K562 (cell line): ENCODE measurements at regions not wholly inside any gene's neighbourhood (a gene's known extent, or its start where the extent isn't known, plus 50 kb on each side); places are given as distances from the start of the nearest gene placed in this dataset.

Source experiments
- ATAC-seq: fragments of 200-7000 bp; cut with Tn5 transposase; 3 replicates; pipeline ENCODE4 v1.9.1; 2020; ENCODE audit warnings: moderate library complexity
- BruUV-seq: library from RNA; stranded (reverse); fragments of 400-500 nt; replicated peaks from 2 replicates; lab custom pipeline; 2021; lab: Mats Ljungman, UMichigan
- CTCF ChIA-PET: fragments of 300-600 bp; formaldehyde crosslinking; extraction: SDS; loops from one replicate; lab custom pipeline; 2021; ENCODE audit warnings: low intra/inter-chr PET ratio; lab: Yijun Ruan, JAX
- POLR2A ChIA-PET: fragments of 300-600, 350-650 bp; sonication (Branson Sonifier 250); formaldehyde crosslinking; extraction: SDS; loops from one replicate; lab custom pipeline; 2021; ENCODE audit warnings: antibody characterized with exemption, inconsistent platforms; lab: Yijun Ruan, JAX
- DNase-seq, 4 experiments: peaks; one replicate each; pipeline versions ENCODE4 v3.0.0 to v3.0.0-alpha.2; 2011 to 2018; ENCODE audit warnings: low spot score in 3 of 4, mixed read lengths in 3 of 4; ENCODE audit errors: extremely low read depth in 1 of 4
- FAIRE-seq: peaks from 2 replicates; lab custom pipeline; 2011; peaks lifted over from hg19 to GRCh38; lab: Jason Lieb, UNC
- H2AFZ ChIP-seq: 2 replicates; pipeline ENCODE4 v1.6.0; 2011; ENCODE audit warnings: low read depth, low read length, control low read depth, inconsistent platforms
- H3K27ac ChIP-seq: fragments of 200-600 bp; 3 replicates; pipeline ENCODE4 v1.8.0; 2011; ENCODE audit warnings: low read depth, mild to moderate bottlenecking, control low read depth, inconsistent platforms, low read length, moderate library complexity, mixed read lengths; ENCODE audit errors: extremely low read depth
- H3K27me3 ChIP-seq, 2 experiments: fragments of 300-600 bp in 1 of 2; 2 replicates in 1 of 2; 3 replicates in 1 of 2; pipeline versions ENCODE4 v1.6.0 to v1.8.0; 2011; ENCODE audit warnings: inconsistent platforms in 2 of 2, low read length in 2 of 2, mild to moderate bottlenecking in 1 of 2, mixed read lengths in 1 of 2, moderate library complexity in 1 of 2; ENCODE audit not compliant: control insufficient read depth in 2 of 2, insufficient read depth in 2 of 2
- H3K36me3 ChIP-seq: fragments of 300-600 bp; 3 replicates; pipeline ENCODE4 v1.8.0; 2011; ENCODE audit warnings: mild to moderate bottlenecking, low read length, inconsistent platforms; ENCODE audit not compliant: control insufficient read depth, insufficient read depth
- H3K4me1 ChIP-seq, 2 experiments: fragments of 200-600 bp in 1 of 2; replicated peaks in 1 of 2; 2 replicates in 1 of 2; 3 replicates in 1 of 2; pipeline versions ENCODE4 v1.5.1 to v1.8.0; 2011; ENCODE audit warnings: inconsistent platforms in 2 of 2, low read length in 2 of 2, mild to moderate bottlenecking in 1 of 2, mixed read lengths in 1 of 2, moderate library complexity in 1 of 2; ENCODE audit not compliant: control insufficient read depth in 2 of 2, insufficient read depth in 2 of 2
- H3K4me2 ChIP-seq: 2 replicates; pipeline ENCODE4 v1.6.1; 2011; ENCODE audit warnings: low read length, control low read depth, inconsistent platforms, mixed read lengths; ENCODE audit not compliant: insufficient read depth
- H3K4me3 ChIP-seq: fragments of 200-600 bp; sonication (generic), shearing (Covaris generic); 2 replicates; pipeline ENCODE4 v1.5.1; 2016; ENCODE audit warnings: control low read depth, inconsistent platforms
- H3K79me2 ChIP-seq: fragments of 200-600 bp; 3 replicates; pipeline ENCODE4 v1.8.0; 2011; ENCODE audit warnings: low read length, inconsistent platforms; ENCODE audit not compliant: control insufficient read depth, insufficient read depth
- H3K9ac ChIP-seq, 2 experiments: 2 replicates each; pipeline versions ENCODE4 v1.6.0 to v1.6.1; 2011; ENCODE audit warnings: low read depth in 2 of 2, low read length in 2 of 2, control low read depth in 1 of 2, inconsistent platforms in 1 of 2, mild to moderate bottlenecking in 1 of 2, mixed read lengths in 1 of 2; ENCODE audit not compliant: insufficient read depth in 1 of 2
- H3K9me1 ChIP-seq: one replicate; pipeline ENCODE4 v1.6.0; 2011; ENCODE audit warnings: inconsistent platforms, mild to moderate bottlenecking, low read length, moderate library complexity; ENCODE audit not compliant: control insufficient read depth, insufficient read depth
- H3K9me3 ChIP-seq: replicated peaks from 2 replicates; pipeline ENCODE4 v1.5.1; 2011; ENCODE audit warnings: low read depth, low read length, inconsistent platforms; ENCODE audit not compliant: control insufficient read depth, insufficient read depth
- H4K20me1 ChIP-seq: replicated peaks from 2 replicates; pipeline ENCODE4 v1.6.1; 2011; ENCODE audit warnings: low read length, inconsistent platforms, mixed read lengths; ENCODE audit not compliant: control insufficient read depth, insufficient read depth
- BCOR ChIP-seq: fragments of 450-650 bp; IDR thresholded peaks from 2 replicates; pipeline ENCODE4 v1.6.1; 2016
- BRD4 ChIP-seq: fragments of 200-600 bp; sonication (generic); IDR thresholded peaks from 2 replicates; pipeline ENCODE4 v1.6.1; 2017; ENCODE audit warnings: inconsistent platforms
- CBX2 ChIP-seq: fragments of 200-600 bp; sonication (generic); IDR thresholded peaks from one replicate; pipeline ENCODE4 v1.6.1; 2012; ENCODE audit warnings: mild to moderate bottlenecking, low read length, inconsistent platforms; ENCODE audit not compliant: insufficient read depth, poor library complexity, severe bottlenecking
- EZH2 ChIP-seq: IDR thresholded peaks from 2 replicates; pipeline ENCODE4 v1.6.1; 2012; ENCODE audit warnings: low read depth, mild to moderate bottlenecking, inconsistent platforms, low read length, borderline replicate concordance
- HIVEP1 ChIP-seq: fragments of 250-450 bp; sonication (Bioruptor Pico); IDR thresholded peaks from 2 replicates; pipeline ENCODE4 v1.4.0; 2020; ENCODE audit warnings: mild to moderate bottlenecking
- NCOA4 ChIP-seq: fragments of 450-650 bp; IDR thresholded peaks from 2 replicates; pipeline ENCODE4 v1.6.1; 2018; ENCODE audit warnings: mild to moderate bottlenecking; ENCODE audit not compliant: partially characterized antibody
- RBBP5 ChIP-seq: fragments of 200-600 bp; sonication (generic); IDR thresholded peaks from 2 replicates; pipeline ENCODE4 v1.6.1; 2012; ENCODE audit warnings: borderline replicate concordance, mild to moderate bottlenecking, low read length, control low read depth, inconsistent platforms; ENCODE audit not compliant: insufficient read depth, poor library complexity, severe bottlenecking
- WGBS: fragments of 100-300 bp; shearing (Covaris generic); methylation state at CpG from one replicate; pipeline ENCODE4 v1.1.6; 2016; ENCODE audit warnings: low coverage, mixed read lengths; ENCODE audit not compliant: insufficient coverage; ENCODE audit errors: missing lambda C conversion rate; 5-methylcytosine and 5-hydroxymethylcytosine counted together
- in situ Hi-C: fragments of 300-500 bp; cut with MboI; formaldehyde crosslinking; loops from 4 replicates; pipeline ENCODE4 v1.15.0; 2018; ENCODE audit warnings: inconsistent platforms, mixed read lengths
- intact Hi-C: fragments of 100-400 bp; cut with micrococcal nuclease; formaldehyde crosslinking; loops from 2 replicates; pipeline ENCODE4 v1.14.2; 2022
- TF ChIP-seq, protein P1 (sequence below), 3 experiments: fragments of 200-800 bp in 1 of 3; fragments of 250-450 bp in 1 of 3; fragments of 450-650 bp in 1 of 3; sonication (Bioruptor Pico) in 1 of 3; sonication (Bioruptor generic) in 1 of 3; formaldehyde crosslinking in 1 of 3; IDR thresholded peaks; 2 replicates each; pipeline versions ENCODE4 v1.6.1 to v1.8.0; 2016 to 2022; ENCODE audit warnings: mild to moderate bottlenecking in 2 of 3, missing genetic modification characterization in 2 of 3, missing compliant biosample characterization in 1 of 3, moderate library complexity in 1 of 3
- TF ChIP-seq, protein P2 (sequence below): fragments of 450-650 bp; IDR thresholded peaks from 2 replicates; pipeline ENCODE4 v1.6.1; 2014; ENCODE audit warnings: low read depth, mild to moderate bottlenecking, moderate library complexity, borderline replicate concordance
- TF ChIP-seq, protein P3 (sequence below): fragments of 150-350 bp; IDR thresholded peaks from 2 replicates; pipeline ENCODE4 v1.6.1; 2014; ENCODE audit warnings: low read depth, mild to moderate bottlenecking, low read length, borderline replicate concordance

DNA sequence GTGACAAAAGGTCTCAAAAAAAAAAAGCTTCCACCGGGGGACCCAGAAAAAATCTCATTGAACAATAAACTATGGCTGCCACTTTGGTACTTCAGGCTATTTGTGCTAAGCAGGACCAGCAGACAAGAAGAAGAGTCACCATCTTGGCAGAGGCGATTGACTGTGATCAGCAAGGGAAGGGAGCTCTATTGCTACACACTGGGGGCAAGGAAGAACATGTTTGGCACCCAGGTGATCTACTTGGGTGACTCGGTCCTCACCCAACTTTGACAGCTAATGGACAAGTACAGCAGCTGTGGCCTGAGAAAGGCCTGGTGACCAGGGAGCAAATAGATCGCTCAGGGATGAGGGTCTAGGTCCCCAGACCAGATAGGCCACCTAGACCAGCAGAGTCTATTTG, 53.4 kb upstream of the SRP9 start:
- 2% methylated on average over 4 of the region's 4 CpGs for WGBS

More for the DNA sequence above, 53.4 kb upstream of the SRP9 start:
- no TSS peak for BruUV-seq
- ChIA-PET POLR2A (interaction anchor here (0.5 to 0.9 kb wide), 2 partner anchors 11 to 54 kb away, joined by 3 read pairs; no protein-coding TSS in a partner anchor), CTCF (no interaction called here)
- H3K4me1 ChIP-seq: peaks cover 0 to 2% of the 10 kb centered on the region in 2 experiments; a peak in 1 of 5 replicates
- H3K36me3 ChIP-seq: no peaks in the 10 kb centered on the region
- no peak overlapping the region for H2AFZ ChIP-seq
- no peaks in the 10 kb centered on the region for H3K9me1 ChIP-seq
- no peak for FAIRE-seq
- H3K79me2 ChIP-seq: no peaks in the 10 kb centered on the region
- no peak for DNase-seq
- no peak overlapping the region for H3K4me2 ChIP-seq
- H3K9me3 ChIP-seq: no peaks in the 10 kb centered on the region
- no peak overlapping the region for H3K4me3 ChIP-seq
- TF ChIP-seq CBX2 (no peak), HIVEP1 (CRISPR knock-in tag) (no peak), NCOA4 (no peak), BCOR (no peak), RBBP5 (no peak), BRD4 (no peak), EZH2 (no peak)
- TF ChIP-seq, protein P1, sequence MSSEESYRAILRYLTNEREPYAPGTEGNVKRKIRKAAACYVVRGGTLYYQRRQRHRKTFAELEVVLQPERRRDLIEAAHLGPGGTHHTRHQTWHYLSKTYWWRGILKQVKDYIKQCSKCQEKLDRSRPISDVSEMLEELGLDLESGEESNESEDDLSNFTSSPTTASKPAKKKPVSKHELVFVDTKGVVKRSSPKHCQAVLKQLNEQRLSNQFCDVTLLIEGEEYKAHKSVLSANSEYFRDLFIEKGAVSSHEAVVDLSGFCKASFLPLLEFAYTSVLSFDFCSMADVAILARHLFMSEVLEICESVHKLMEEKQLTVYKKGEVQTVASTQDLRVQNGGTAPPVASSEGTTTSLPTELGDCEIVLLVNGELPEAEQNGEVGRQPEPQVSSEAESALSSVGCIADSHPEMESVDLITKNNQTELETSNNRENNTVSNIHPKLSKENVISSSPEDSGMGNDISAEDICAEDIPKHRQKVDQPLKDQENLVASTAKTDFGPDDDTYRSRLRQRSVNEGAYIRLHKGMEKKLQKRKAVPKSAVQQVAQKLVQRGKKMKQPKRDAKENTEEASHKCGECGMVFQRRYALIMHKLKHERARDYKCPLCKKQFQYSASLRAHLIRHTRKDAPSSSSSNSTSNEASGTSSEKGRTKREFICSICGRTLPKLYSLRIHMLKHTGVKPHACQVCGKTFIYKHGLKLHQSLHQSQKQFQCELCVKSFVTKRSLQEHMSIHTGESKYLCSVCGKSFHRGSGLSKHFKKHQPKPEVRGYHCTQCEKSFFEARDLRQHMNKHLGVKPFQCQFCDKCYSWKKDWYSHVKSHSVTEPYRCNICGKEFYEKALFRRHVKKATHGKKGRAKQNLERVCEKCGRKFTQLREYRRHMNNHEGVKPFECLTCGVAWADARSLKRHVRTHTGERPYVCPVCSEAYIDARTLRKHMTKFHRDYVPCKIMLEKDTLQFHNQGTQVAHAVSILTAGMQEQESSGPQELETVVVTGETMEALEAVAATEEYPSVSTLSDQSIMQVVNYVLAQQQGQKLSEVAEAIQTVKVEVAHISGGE (CRISPR knock-in tag; IDR thresholded peaks at IDR 0.05): no peak
- TF ChIP-seq, protein P2, sequence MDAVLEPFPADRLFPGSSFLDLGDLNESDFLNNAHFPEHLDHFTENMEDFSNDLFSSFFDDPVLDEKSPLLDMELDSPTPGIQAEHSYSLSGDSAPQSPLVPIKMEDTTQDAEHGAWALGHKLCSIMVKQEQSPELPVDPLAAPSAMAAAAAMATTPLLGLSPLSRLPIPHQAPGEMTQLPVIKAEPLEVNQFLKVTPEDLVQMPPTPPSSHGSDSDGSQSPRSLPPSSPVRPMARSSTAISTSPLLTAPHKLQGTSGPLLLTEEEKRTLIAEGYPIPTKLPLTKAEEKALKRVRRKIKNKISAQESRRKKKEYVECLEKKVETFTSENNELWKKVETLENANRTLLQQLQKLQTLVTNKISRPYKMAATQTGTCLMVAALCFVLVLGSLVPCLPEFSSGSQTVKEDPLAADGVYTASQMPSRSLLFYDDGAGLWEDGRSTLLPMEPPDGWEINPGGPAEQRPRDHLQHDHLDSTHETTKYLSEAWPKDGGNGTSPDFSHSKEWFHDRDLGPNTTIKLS: no peak
- TF ChIP-seq, protein P3, sequence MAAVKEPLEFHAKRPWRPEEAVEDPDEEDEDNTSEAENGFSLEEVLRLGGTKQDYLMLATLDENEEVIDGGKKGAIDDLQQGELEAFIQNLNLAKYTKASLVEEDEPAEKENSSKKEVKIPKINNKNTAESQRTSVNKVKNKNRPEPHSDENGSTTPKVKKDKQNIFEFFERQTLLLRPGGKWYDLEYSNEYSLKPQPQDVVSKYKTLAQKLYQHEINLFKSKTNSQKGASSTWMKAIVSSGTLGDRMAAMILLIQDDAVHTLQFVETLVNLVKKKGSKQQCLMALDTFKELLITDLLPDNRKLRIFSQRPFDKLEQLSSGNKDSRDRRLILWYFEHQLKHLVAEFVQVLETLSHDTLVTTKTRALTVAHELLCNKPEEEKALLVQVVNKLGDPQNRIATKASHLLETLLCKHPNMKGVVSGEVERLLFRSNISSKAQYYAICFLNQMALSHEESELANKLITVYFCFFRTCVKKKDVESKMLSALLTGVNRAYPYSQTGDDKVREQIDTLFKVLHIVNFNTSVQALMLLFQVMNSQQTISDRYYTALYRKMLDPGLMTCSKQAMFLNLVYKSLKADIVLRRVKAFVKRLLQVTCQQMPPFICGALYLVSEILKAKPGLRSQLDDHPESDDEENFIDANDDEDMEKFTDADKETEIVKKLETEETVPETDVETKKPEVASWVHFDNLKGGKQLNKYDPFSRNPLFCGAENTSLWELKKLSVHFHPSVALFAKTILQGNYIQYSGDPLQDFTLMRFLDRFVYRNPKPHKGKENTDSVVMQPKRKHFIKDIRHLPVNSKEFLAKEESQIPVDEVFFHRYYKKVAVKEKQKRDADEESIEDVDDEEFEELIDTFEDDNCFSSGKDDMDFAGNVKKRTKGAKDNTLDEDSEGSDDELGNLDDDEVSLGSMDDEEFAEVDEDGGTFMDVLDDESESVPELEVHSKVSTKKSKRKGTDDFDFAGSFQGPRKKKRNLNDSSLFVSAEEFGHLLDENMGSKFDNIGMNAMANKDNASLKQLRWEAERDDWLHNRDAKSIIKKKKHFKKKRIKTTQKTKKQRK: no peak
- intact Hi-C loops: no loop called here
- peaks cover 37 to 38% of the 10 kb centered on the region in 2 experiments for H3K27me3 ChIP-seq
- in situ Hi-C loops: no loop called here
- no peak overlapping the region for H3K9ac ChIP-seq
- no peak for ATAC-seq
- H4K20me1 ChIP-seq: no peaks in the 10 kb centered on the region
- H3K27ac ChIP-seq: no peak overlapping the region
